GM23248 (cell line): ENCODE measurements at regions not wholly inside any gene's neighbourhood (a gene's known extent, or its start where the extent isn't known, plus 50 kb on each side); places are given as distances from the start of the nearest gene placed in this dataset.
A peak's percentile ranks its signal among the peaks of the same experiment; 100 is the strongest.

ENCODE experiments used
- DNase-seq: peaks from one replicate; pipeline ENCODE4 v3.0.0-alpha.2; 2015
- H2AFZ ChIP-seq: fragments of 200-600 bp; sonication (generic); 2 replicates; pipeline ENCODE4 v1.6.1; 2016; ENCODE audit warnings: antibody characterized with exemption
- H3F3A ChIP-seq: fragments of 200-600 bp; sonication (generic); 2 replicates; pipeline ENCODE4 v1.6.1; 2016; ENCODE audit warnings: mild to moderate bottlenecking, antibody characterized with exemption, mixed run types; ENCODE audit not compliant: insufficient read depth
- H3K27ac ChIP-seq: fragments of 200-600 bp; sonication (generic); 2 replicates; pipeline ENCODE4 v1.5.1; 2016; ENCODE audit warnings: mild to moderate bottlenecking
- H3K27me3 ChIP-seq: fragments of 200-600 bp; sonication (generic); replicated peaks from 2 replicates; pipeline ENCODE4 v1.6.1; 2016; ENCODE audit warnings: mild to moderate bottlenecking; ENCODE audit not compliant: insufficient read depth
- H3K36me3 ChIP-seq: fragments of 200-600 bp; sonication (generic); 2 replicates; pipeline ENCODE4 v1.6.1; 2016; ENCODE audit warnings: low read depth, mild to moderate bottlenecking
- H3K4me1 ChIP-seq: fragments of 200-600 bp; sonication (generic); 2 replicates; pipeline ENCODE4 v1.6.1; 2016; ENCODE audit warnings: mild to moderate bottlenecking; ENCODE audit not compliant: insufficient read depth
- H3K4me2 ChIP-seq: fragments of 200-600 bp; sonication (generic); one replicate; pipeline ENCODE4 v1.6.1; 2016; ENCODE audit warnings: mild to moderate bottlenecking; ENCODE audit not compliant: unreplicated experiment
- H3K4me3 ChIP-seq: fragments of 200-600 bp; sonication (generic); 2 replicates; pipeline ENCODE4 v1.5.1; 2016; ENCODE audit warnings: mild to moderate bottlenecking
- H3K79me2 ChIP-seq: fragments of 200-600 bp; sonication (generic); 2 replicates; pipeline ENCODE4 v1.6.1; 2016; ENCODE audit warnings: mild to moderate bottlenecking; ENCODE audit not compliant: insufficient read depth
- H3K9ac ChIP-seq: fragments of 200-600 bp; sonication (generic); 2 replicates; pipeline ENCODE4 v1.6.1; 2016; ENCODE audit warnings: mild to moderate bottlenecking
- H3K9me2 ChIP-seq: fragments of 200-600 bp; sonication (generic); 2 replicates; pipeline ENCODE4 v1.6.1; 2016; ENCODE audit warnings: mixed run types, mild to moderate bottlenecking, moderate library complexity; ENCODE audit not compliant: insufficient read depth
- H3K9me3 ChIP-seq: fragments of 200-600 bp; sonication (generic); one replicate; pipeline ENCODE4 v1.6.1; 2017; ENCODE audit warnings: low read depth
- H4K20me1 ChIP-seq: fragments of 200-600 bp; sonication (generic); 2 replicates; pipeline ENCODE4 v1.6.0; 2016; ENCODE audit not compliant: insufficient read depth
- EZH2 ChIP-seq: fragments of 200-600 bp; sonication (generic); IDR thresholded peaks from 2 replicates; pipeline ENCODE4 v1.6.1; 2018; ENCODE audit warnings: antibody characterized with exemption, mild to moderate bottlenecking; ENCODE audit not compliant: insufficient read depth, poor library complexity, severe bottlenecking
- EZH2phosphoT487 ChIP-seq: fragments of 200-600 bp; sonication (generic); IDR thresholded peaks from 2 replicates; pipeline ENCODE4 v1.6.1; 2018; ENCODE audit warnings: antibody characterized with exemption, moderate library complexity, mild to moderate bottlenecking, low read depth; ENCODE audit not compliant: insufficient read depth
- WGBS, 2 experiments: methylation state at CpG; one replicate each; pipeline ENCODE4 v1.1.6; 2015 to 2017; ENCODE audit warnings: low lambda C conversion rate in 2 of 2, low coverage in 1 of 2; ENCODE audit errors: missing lambda C conversion rate in 2 of 2; 5-methylcytosine and 5-hydroxymethylcytosine counted together
- in situ Hi-C: fragments of 300-500 bp; cut with MboI; formaldehyde crosslinking; loops from 2 replicates; pipeline ENCODE4 v1.15.0; 2020

- no peaks in the 10 kb centered on the region for H3K9me2 ChIP-seq
- H3K4me1 ChIP-seq = no peaks in the 10 kb centered on the region
- H3F3A ChIP-seq = no peaks in the 10 kb centered on the region
- no peaks in the 10 kb centered on the region for H3K36me3 ChIP-seq
- H3K9me3 ChIP-seq = no peaks in the 10 kb centered on the region
- no peak overlapping the region for H3K4me2 ChIP-seq
- no peaks in the 10 kb centered on the region for H4K20me1 ChIP-seq
- in situ Hi-C loops = no loop called here
- no peak overlapping the region for H3K27ac ChIP-seq
- no peaks in the 10 kb centered on the region for H3K27me3 ChIP-seq
- no peak overlapping the region for H2AFZ ChIP-seq
- H3K9ac ChIP-seq = no peak overlapping the region
- no peaks in the 10 kb centered on the region for H3K79me2 ChIP-seq
- TF ChIP-seq EZH2phosphoT487 (no peak), EZH2 (no peak)
- H3K4me3 ChIP-seq = no peak overlapping the region
- DNase-seq = no peak
- 78 to 81% methylated on average over 6 of the region's 6 CpGs for WGBS, 2 experiments
Measured at GRCh38 chr15:92773340-92773739, 117.8 kb upstream of the FAM174B start.

- Histone ChIP-seq H3K4me1 (no peaks in the 10 kb centered on the region), H3F3A (no peaks in the 10 kb centered on the region), H3K27me3 (no peaks in the 10 kb centered on the region), H3K27ac (no peak overlapping the region), H3K9me2 (no peaks in the 10 kb centered on the region), H3K9ac (no peak overlapping the region), H3K36me3 (no peaks in the 10 kb centered on the region), H3K4me2 (no peak overlapping the region), H3K9me3 (no peaks in the 10 kb centered on the region), H3K4me3 (no peak overlapping the region), H2AFZ (no peak overlapping the region), H4K20me1 (no peaks in the 10 kb centered on the region), H3K79me2 (no peaks in the 10 kb centered on the region)
- 17 to 44% methylated on average over 1 of the region's 1 CpG for WGBS, 2 experiments
- DNase-seq = no peak
- no peak for TF ChIP-seq EZH2phosphoT487
- TF ChIP-seq EZH2 = no peak
- in situ Hi-C loops = no loop called here
Measured at GRCh38 chr15:92779874-92780273, 120.2 kb upstream of the CHD2 start.

GRCh38 chr15:92780843-92781242 is 119.3 kb upstream of the CHD2 start:
- no peak overlapping the region for H2AFZ ChIP-seq
- in situ Hi-C loops = no loop called here
- WGBS, 2 experiments = 74 to 75% methylated on average over 3 of the region's 3 CpGs
- H3K27me3 ChIP-seq = no peaks in the 10 kb centered on the region
- no peaks in the 10 kb centered on the region for H3K4me1 ChIP-seq
- H3K9me3 ChIP-seq = no peaks in the 10 kb centered on the region
- no peaks in the 10 kb centered on the region for H3K79me2 ChIP-seq
- H3K27ac ChIP-seq = no peak overlapping the region
- H3K9me2 ChIP-seq = no peaks in the 10 kb centered on the region
- H3F3A ChIP-seq = no peaks in the 10 kb centered on the region
- no peaks in the 10 kb centered on the region for H4K20me1 ChIP-seq
- DNase-seq = no peak
- H3K4me3 ChIP-seq = no peak overlapping the region
- no peak overlapping the region for H3K9ac ChIP-seq
- no peak overlapping the region for H3K4me2 ChIP-seq
- TF ChIP-seq EZH2phosphoT487 (no peak), EZH2 (no peak)
- no peaks in the 10 kb centered on the region for H3K36me3 ChIP-seq

GRCh38 chr15:92781925-92782453 is 118.1 kb upstream of the CHD2 start:
- Histone ChIP-seq H3K9me3 (no peaks in the 10 kb centered on the region), H3F3A (no peaks in the 10 kb centered on the region), H4K20me1 (no peaks in the 10 kb centered on the region), H3K4me3 (no peak overlapping the region), H3K9ac (no peak overlapping the region), H3K79me2 (no peaks in the 10 kb centered on the region), H3K4me2 (no peak overlapping the region), H3K36me3 (no peaks in the 10 kb centered on the region), H3K27me3 (no peaks in the 10 kb centered on the region), H3K9me2 (no peaks in the 10 kb centered on the region), H3K4me1 (no peaks in the 10 kb centered on the region), H3K27ac (no peak overlapping the region), H2AFZ (no peak overlapping the region)
- 77 to 88% methylated on average over 4 of the region's 4 CpGs for WGBS, 2 experiments
- in situ Hi-C loops = no loop called here
- no peak for DNase-seq
- TF ChIP-seq EZH2phosphoT487 (no peak), EZH2 (no peak)

GRCh38 chr15:92787116-92787515 is 113.0 kb upstream of the CHD2 start:
- Histone ChIP-seq H3K4me1 (no peaks in the 10 kb centered on the region), H3K36me3 (no peaks in the 10 kb centered on the region), H3K9me3 (no peaks in the 10 kb centered on the region), H4K20me1 (no peaks in the 10 kb centered on the region), H3K9ac (no peak overlapping the region), H3K27me3 (no peaks in the 10 kb centered on the region), H2AFZ (no peak overlapping the region), H3K4me3 (no peak overlapping the region), H3K27ac (no peak overlapping the region), H3K9me2 (no peaks in the 10 kb centered on the region), H3K4me2 (no peak overlapping the region), H3K79me2 (no peaks in the 10 kb centered on the region), H3F3A (no peaks in the 10 kb centered on the region)
- WGBS, 2 experiments = 75% methylated on average over 3 of the region's 3 CpGs
- TF ChIP-seq EZH2 = no peak
- TF ChIP-seq EZH2phosphoT487 = no peak
- in situ Hi-C loops = no loop called here
- DNase-seq = peak; percentile 5
